ENCODE measurements at regions not wholly inside any gene's neighbourhood (a gene's known extent, or its start where the extent isn't known, plus 50 kb on each side); places are given as distances from the start of the nearest gene placed in this dataset.
"Not testable (repeated sequence)": the region's sequence is repeated elsewhere in the genome, so short reads cannot be mapped to it uniquely, and the experiment has no call there.

DNA sequence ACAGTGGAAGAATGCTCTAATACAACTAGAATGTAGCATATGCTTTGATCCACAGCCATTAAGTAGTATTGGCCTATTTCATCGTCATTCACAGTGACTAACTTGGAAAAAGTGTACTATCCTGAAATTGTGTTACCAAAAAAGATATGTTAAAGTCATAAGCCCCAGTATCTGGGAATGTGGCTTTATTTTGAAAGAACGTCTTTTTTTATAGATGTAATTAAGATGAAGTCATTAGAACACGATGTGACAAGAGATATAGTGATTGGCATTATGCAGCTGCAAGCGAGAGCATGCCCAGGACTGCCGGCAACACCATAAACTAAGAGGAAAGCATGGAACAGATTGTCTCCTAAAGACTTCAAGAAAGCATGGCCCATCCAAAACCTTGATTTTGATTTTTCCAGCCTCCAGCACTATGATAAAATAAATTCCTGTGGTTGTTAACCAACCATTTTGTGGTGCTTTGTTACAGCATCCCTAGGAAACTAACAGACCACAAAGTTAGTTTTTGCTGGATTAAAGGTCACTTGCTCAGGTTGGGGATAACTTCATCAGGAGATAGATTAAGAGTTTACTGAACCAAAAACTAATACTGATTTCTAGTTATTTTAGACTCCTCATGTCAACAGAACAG is 870.6 kb upstream of the LRRC4C start:
- DNase-seq: no peak

DNA sequence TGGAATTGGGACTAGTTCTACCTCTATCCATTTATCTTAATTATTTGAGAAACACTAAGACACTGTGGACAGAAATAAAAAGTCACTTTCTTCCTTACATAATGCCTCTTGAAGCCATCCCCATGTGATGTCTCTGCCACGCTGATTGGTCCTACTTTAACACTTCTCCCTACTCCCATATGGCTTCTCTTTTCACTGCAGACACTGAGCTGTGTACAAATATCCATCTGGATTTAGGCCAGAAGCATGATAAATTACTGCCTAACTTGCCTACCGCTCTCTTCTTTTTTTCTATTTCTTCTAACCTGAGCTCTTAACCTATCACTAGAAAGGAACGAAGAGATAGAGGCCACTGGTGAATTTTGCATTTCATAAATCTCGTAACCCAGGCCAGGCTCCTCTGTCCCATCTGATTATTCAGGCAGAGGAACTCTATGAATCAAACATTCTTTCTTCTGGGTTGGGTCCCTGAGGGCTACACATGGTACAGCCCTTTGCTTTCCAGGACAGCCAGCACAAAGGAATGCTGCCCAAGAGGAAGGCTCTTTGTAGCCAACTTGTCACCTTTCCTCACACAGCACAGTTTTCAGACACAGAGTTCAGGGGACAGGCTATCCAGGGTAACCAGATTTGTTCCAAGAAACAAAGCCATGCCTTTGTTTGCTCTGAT is 878.5 kb upstream of the LRRC4C start:
- no peak for DNase-seq

DNA sequence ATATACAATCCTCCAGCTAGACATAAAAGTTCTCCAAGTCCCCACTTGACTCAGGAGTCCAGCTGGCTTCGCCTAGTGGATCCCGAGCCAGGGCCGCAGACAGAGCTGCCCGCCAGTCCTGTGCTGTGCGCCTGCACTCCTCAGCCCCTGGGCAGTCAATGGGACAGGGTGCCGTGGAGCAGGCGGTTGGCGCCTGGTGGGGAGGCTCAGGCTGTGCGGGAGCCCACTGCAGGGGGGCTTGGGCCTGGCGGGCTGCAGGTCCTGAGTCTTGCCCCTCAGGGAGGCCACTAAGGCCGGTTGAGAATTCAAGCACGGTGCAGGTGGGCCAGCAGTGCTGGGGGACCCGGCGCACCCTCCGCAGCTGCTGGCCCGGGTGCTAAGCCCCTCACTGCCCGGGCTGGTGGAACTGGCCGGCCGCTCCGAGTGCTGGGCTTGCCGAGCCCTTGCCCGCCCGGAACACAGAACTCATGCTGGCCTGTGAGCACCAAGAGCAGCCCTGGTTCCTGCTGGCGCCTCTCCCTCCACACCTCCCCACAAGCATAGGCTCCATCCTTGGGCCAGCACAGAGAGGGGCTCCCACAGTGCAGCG is 884.8 kb upstream of the LRRC4C start:
- no peak for DNase-seq

DNA sequence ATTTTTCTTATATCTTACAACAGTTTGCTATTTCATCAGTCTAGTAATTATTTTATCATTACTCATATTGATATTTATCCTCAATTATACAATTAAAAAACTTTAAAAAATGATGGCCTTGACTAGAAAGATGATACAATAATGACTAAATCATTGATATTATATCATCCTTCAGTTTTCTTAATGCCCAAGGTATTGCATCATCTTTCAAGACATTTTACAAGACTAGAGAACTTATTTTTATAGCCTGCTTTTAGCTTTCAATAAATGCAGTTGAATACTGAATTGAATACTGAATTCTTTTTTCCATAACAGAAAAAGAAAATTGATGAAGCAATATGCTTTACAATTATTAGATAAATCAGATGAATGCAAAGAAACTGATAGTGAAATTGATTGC is 886.5 kb upstream of the LRRC4C start:
- no peak for DNase-seq

DNA sequence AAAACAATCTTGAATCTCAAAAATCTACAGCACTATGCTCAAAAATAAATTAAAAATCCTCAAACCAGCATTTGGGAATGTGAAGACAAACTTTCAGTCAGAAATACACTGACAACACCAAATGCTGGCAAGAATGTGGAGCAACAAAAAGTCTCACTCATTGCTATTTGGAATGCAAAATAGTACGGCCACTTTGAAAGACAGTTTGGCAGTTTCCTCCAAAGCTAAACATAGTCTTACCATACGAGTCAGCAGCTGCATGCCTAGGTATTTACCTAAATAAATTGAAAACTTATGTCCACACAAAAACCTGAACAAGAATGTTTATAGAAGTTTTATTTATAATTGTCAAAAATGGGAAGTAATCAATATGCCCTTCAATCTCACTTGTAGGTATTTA is 904.2 kb upstream of the LRRC4C start:
- no peak for DNase-seq

DNA sequence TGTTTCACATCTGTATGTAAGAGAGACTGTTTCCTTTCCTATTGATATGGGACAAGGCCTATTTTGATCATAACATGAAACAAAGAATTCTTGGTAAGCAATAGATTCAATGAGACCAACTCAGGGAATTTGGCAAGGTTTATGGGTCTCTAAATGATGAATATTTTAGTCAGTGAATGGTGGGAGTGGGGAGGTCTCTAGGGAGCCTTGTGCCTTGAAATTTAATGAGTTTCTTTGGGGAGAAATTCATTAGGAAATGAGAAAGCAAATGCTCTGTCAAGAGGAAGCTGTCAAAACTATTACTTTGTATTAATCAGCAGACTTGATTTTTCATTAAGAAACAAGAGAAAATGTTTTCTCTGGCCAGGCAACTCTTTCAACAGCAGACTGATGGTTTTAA is 921.7 kb upstream of the API5 start:
- peak in 1 of 2 donors; percentile 9 for DNase-seq

DNA sequence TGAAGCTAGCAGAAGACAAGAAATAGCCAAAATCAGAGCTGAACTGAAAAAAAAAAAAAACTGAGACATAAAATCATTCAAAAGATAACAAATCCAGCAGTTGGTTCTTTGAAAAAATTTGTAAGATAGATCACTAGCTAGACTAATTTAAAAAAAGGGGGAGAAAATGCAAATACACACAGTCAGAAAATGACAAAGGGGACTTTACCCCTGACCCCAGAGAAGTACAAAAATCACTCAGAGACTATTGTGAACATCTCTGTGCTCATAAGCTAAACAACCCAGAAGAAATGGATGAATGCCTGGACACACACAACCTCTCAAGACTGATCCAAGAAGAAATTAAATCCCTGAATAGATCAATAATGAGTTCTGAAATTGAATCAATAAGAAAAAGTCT is 914.3 kb upstream of the API5 start:
- DNase-seq: no peak

DNA sequence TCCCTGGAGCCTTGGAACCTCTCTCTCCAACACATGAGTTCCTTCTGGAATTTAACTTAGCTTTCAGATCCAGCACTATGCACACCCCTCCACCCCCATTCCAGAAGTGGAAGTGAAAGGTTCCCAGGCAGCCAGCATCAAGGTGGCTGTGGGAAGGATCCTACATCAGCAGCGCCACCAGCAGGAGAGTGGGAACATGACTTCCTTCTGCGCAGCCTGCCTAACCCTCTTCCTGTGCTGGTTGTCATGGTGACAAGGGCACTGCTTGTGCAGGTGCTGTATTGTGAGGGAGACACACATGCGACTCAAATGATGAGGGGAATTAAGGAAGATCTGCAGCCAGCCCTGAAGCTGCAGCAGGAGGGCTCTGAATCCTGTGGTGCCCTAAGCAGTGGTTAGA is 904.5 kb upstream of the API5 start:
- peak; percentile 12 to 31 for DNase-seq

DNA sequence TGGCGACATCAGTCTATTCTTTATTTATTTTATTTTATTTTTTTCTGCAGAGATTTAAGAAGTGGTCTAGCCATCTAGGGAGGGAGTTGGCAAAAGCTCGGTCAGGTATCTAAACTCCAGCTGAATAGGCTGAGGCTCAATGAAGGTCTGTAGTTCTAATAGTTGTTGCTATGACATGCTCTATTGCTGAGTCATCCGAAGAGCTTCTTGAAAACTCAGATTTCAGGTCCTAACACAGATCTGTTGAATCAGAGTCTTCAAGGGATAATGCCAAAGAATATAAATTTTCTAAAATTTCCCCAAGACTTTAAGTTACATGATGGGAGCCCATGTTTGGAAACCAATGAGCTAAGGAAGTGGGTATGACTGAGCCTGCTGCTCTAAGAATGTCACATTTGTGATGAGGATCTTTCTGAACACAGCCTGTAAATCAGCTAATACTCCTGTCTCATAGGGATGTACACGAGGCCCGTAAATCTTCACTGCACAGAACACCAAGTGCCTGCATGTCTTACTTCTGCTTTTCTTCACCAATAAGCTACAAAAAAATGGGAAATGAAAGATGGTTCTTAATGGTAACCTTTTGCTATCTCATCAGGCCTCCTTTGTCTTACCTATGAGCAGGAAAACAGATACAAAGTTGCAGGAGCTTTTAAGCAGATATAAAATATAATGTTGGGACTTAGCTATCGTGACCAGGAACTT is 901.4 kb upstream of the API5 start:
- DNase-seq: no peak

DNA sequence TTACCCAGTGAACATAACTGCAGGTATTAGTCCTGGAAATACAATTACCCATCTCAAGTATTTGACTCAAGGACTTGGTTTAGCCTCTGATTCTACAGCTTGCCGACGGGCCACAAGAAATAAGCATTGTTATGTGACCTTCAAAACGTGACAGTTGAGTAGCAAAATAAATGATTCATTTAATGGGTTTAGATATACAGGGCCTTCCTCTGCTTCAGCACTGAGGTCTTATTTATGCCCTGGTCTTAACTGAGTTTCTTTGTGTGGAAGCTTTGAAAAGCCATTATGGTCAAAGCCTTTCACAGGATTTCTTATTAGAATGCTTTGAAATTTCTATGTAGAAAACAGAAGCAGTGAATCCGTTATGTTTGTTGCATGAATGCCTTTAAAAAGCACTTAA is 899.2 kb upstream of the API5 start:
- DNase-seq: no peak

DNA sequence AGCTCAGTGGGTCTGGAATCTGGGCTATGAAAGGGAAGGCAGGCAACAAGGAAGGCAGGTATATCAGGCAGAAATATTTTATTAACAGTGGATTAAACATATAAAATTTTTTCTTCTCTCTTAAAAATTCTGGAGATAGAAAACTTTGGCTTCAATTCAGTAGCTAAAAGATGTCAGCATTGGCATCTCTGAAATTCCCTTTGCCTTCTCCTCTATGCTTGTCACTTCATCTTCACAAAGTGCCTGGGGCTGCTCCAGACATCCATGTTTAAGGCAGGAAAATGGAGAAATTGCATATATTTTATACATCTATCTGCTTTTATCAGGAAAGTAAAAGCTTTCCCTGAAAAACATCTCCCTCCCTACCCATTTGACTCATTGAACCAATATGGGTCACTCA is 894.1 kb upstream of the API5 start:
- no peak for DNase-seq

DNA sequence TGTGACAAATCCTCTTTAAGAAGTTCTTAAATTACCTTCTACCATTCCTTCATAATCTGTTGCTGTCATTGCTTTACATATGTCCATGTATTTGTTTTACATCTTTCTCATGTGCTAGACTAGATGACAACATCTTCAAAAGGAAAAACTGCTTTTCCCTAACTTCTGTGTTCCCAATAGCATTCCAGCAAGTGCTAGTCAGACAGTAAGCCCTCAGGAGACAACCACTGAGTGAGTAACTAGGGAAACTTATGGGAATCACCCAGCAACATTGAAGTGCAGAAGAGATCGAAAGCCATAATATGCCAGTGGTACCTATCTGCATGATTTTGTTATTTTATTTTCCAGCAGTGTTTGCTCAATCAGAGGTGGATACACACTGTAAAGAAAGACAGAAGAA is 889.7 kb upstream of the API5 start:
- DNase-seq: no peak

DNA sequence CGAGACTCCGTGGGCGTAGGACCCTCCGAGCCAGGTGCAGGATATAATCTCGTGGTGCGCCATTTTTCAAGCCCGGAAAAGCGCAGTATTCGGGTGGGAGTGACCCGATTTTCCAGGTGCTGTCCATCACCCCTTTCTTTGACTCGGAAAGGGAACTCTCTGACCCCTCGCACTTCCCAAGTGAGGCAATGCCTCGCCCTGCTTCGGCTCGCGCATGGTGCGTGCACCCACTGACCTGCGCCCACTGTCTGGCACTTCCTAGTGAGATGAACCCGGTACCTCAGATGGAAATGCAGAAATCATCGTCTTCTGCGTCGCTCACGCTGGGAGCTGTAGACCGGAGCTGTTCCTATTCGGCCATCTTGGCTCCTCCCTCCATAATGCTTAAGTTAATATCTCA is 876.9 kb upstream of the API5 start:
- DNase-seq: not testable (repeated sequence)

DNA sequence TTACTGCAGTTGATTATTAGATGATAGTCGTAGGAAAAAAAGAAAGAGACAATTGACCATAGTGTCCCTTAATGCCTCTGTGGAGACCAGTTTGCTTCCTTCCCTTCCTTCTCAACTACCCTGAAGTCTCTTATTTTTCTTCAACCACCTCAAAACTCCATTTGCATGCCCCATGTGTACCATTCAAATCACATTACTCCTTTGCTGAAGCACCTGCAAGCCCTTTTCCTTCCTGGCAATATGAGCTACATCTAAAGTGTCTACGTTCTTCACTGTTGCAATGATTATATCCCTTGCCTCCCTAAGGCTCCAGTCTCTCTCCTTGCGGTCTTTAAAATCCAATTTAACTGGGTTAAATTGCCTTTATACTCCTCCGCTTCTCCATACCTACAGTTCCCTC is 867.4 kb upstream of the API5 start:
- no peak for DNase-seq

DNA sequence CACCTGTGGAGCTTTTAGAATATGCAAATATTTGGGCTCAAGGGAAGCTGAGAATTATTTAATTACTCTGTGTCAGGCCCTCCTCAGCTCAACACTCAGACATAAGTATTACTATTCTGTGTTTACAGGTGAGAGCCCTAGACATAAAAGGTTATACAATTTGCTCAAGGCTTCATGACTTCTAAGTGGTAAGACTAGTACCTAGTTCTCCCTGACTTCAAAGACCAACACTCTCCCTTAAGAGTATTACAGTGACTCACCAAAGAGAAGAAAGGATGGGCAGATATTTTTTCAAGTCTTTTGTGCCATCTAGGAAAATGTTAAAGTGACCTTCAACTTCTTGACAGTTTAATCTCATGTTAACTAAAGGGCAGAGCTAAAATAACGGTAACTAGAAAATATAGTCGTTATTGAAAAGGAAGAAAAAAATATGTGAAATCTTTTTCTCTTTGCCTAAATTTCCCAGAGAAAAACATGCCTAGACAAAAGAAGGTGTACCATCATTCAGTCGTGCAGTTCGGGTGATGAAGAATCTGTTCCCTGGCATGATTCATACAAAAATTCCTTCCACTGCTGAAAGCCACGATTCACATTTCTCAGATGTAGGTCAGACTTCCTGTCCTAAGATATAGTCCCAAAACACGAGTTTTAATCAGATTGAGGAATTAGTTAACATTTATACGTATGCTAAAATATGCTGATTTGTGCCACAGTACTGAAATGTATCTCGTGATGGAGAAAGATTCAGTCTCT is 849.1 kb upstream of the API5 start:
- no peak for DNase-seq

DNA sequence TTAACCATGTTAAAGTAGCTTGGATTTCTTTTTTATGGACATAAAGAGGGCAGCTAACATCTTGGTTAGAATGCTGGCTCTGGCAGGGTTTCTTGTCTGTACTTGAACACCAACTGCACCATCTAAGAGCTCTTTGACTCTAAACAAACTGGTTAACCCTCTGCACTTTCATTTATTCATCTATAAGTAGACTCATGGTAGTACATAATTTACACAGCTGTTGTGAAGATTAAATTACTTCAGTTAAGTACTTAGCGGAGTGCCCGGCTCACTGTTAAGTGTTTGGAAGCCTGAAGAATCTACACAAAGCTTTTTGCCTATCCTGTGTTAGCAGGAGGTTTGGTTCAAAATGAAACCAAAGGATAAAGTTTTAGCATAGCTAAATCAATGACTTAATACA is 846.2 kb upstream of the API5 start:
- DNase-seq: no peak

DNA sequence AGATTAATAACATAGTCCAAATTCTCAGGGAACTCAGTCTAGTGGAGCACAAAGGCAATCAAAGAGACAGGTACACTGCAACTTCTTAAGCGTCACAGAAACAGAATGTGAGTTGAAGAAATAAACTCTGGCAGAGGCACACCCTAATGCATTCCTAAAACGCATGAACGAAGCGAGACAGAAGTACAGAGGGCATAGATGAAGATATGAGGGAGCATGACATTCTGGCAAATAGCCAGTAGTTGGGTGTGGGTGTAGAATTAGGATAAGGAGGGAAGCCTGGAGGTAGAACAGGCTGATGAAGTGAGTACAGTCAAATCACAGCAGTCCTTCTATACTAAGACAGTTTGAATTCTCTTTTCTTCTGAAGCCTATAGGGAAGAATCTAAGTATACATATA is 838.7 kb upstream of the API5 start:
- DNase-seq: no peak

DNA sequence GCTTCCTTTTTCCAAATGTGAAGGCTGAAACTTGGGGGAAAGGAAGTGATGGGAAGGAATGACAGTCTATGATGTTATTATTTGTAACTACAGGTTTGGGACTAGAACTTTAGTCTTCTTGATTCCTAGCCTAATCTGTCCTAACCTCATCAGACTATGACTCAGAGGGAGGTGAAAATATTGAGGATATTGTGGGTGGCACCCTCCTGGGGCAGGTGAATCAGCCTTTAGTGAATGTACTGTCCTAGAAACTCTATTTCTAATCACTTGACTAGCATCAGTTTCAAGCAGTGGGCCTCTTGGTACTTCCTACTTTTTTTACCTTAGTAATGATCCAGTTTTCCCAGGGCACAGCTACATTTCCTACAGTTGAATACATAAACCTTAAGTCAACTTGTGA is 829.0 kb upstream of the API5 start:
- no peak for DNase-seq

DNA sequence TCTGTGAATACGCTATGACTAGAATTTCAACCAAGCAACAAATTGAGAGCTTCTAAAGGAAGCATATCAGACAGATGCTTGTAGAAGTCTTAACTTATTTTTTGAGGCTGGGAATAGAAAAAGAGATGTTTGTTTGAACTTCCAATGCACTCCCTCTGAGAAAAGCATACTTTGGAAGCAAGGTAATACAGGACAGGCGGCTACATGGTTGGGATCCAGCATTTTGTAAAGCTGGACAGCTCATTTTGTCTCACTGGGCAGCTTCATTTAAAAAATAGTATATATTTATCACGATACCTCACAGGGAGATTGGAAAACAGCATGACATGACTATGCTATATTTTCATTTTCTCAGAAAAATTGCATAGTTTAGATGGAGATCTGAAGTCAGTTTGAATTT is 821.3 kb upstream of the API5 start:
- no peak for DNase-seq

DNA sequence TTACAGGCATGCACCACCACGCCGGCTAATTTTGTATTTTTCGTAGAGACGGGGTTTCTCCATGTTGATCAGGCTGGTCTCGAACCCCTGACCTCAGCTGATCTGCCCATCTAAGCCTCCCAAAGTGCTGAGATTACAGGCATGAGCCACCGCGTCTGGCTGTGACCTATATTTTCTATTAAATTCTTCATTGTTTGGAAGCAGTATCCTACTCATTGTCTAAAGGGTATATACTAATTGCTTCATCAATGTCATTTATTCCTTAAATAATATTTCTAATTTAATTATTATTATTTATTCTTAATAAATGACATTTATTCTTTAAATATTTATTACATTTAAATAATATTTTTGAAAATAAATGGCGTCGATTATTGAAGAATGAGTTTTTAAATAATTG is 817.3 kb upstream of the API5 start:
- no peak for DNase-seq

DNA sequence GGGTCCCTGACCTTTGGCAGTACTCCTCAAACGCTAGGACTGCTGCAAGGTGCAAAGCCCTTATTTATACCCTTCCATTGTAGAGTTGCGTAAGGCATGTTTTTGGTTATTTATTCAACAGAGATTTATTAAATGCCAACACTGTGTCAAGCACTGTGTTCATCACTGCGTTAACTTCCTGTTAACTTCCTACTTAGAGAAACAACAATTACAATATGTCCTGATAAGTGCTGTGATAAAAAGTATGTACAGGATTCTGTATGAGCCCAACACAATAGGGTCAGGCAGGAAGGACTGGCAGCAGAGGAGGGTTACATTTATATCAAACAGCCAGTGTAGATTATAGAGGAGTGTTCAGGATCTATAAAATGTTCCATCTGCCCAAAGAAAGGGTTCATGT is 812.8 kb upstream of the API5 start:
- DNase-seq: no peak

DNA sequence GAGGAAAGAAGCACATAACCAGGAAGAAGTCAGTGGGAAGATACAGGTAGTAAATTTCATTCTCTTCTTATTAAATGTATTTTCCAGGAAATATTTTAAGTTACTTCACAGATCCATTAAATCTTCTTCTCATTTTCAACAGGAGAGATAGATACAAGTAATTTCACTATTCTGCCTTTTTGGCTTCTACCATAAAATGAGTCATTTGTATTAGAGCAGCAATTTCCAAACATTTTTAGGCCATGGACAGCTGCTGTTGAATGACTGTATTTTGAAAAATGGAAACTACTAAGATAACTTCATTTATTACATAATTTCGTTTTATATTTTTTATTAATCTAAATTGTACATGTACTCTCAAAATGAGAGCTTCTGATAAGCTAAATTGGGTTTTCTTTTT is 809.6 kb upstream of the API5 start:
- no peak for DNase-seq

DNA sequence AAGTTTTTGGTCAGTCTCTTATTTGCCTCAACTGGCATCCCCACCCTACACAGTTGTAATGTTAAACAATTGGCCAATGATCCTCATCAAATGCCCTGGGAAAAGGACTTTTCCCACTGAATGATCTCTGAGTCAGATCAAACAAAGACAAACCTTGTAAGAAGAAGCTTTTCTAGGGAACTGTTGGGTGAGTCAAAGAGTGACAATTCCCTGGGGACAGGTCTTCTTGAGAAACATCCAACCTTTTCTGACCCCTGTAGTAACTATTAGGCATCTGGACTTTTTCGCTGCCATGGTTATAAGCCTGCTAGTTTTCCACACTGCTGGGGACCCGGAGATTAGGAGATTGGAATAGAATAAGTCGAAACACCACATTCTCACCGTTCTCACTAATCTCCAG is 789.8 kb upstream of the API5 start:
- DNase-seq: no peak
